GM12891 (cell line): ENCODE measurements at regions not wholly inside any gene's neighbourhood (a gene's known extent, or its start where the extent isn't known, plus 50 kb on each side); places are given as distances from the start of the nearest gene placed in this dataset.

Source experiments
- POLR2A ChIP-seq: IDR thresholded peaks from 2 replicates; pipeline ENCODE4 v1.6.1; 2011; ENCODE audit warnings: low read depth, low read length, control low read depth
- POLR2AphosphoS5 ChIP-seq: IDR thresholded peaks from 2 replicates; pipeline ENCODE4 v1.6.1; 2011; ENCODE audit warnings: low read depth, low read length, control low read depth
- SPI1 ChIP-seq: IDR thresholded peaks from 2 replicates; pipeline ENCODE4 v1.6.1; 2011; ENCODE audit warnings: low read depth, low read length, control low read depth
- TAF1 ChIP-seq: IDR thresholded peaks from 2 replicates; pipeline ENCODE4 v1.6.1; 2011; ENCODE audit warnings: low read depth, low read length, control low read depth

- TF ChIP-seq SPI1 (no peak), POLR2A (no peak), POLR2AphosphoS5 (no peak), TAF1 (no peak)
Measured at GRCh38 chr9:13769006-13769405, 489.5 kb upstream of the MPDZ start.
